Glomerular endothelial cell (primary cell): ENCODE measurements at regions not wholly inside any gene's neighbourhood (a gene's known extent, or its start where the extent isn't known, plus 50 kb on each side); places are given as distances from the start of the nearest gene placed in this dataset.

ENCODE experiments used
- DNase-seq: peaks from one replicate; pipeline ENCODE4 v3.0.0-alpha.2; 2011; ENCODE audit warnings: low read depth, low spot score; ENCODE audit errors: extremely low read depth

DNA sequence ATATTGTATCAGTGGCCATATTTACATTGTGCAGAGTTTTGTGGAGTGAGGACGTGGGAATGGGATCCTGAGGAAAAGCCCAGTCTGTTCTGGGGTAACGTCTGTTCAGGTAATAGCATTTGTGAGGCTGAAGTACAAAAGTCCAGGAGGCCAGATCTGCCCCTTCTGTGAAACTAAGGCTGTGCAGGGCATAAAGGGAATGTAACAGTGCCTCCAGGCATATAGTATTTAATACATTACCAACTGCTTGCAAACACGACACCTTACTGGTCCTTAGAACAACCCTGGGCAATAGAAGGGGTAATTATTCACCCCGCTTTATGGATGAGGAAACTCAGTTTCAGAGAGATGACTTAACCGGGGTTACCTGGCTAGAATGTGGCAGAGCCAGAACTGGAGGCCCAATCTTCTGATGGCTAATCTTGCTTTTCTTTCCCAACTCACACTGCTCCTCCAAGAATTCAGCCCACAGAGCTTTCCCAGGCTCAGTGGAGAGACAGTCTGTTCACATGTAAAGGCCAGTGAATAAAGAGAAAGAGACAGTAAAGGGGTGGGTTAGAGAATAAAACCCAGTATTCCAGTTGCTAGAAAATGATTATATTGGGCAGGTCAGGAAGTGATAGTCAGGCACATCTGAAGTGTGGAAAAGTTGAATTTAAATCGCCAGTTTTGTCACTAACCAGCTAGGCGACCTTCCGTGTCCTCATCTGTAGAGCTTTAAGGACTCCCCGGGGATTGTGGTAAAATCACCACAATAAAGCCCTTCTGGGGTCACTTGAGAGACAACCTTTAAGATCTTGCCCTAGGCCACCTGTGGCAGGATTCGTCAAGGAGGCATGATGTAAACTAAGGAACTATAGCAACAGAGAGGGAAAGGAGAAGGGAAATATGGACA, 280.7 kb upstream of the CITED2 start:
- no peak for DNase-seq

GRCh38 chr6:139654309-139654708, 279.9 kb upstream of the CITED2 start:
- no peak for DNase-seq

GRCh38 chr6:139653111-139653510, 278.7 kb upstream of the CITED2 start:
- no peak for DNase-seq

GRCh38 chr6:139650941-139651340, 276.5 kb upstream of the CITED2 start:
- no peak for DNase-seq

GRCh38 chr6:139649732-139650131, 275.3 kb upstream of the CITED2 start:
- no peak for DNase-seq

- no peak for DNase-seq
Measured at GRCh38 chr6:139649128-139649527, 274.7 kb upstream of the CITED2 start.

DNA sequence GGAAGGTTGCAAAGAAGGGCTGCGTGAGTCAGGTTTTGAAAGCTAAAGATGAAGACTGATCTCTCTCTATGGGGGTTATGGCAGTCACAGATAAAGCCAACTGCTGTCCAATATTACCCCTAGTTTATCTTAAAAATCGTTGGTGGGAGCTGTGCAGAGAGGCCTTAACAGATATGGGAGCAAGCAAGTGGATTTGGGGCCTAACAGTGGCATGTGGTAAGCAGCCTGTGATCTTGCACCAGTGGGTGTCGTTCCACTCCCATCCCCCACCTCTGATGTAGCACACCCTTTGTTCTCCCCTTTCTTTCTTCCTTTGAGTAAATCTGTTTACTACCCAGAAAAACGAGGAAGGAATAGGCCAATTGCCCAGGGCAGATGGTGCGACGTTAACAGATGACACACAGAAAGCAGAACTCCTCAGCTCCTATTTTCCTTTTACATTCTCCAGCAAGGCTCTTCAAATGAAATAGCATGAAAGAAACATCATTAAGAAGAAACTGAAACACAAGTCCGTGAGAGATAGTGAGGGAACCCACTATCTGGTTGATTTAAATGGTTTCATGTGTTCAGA, 274.1 kb upstream of the CITED2 start:
- no peak for DNase-seq

GRCh38 chr6:139647841-139648240, 273.4 kb upstream of the CITED2 start:
- DNase-seq: no peak

GRCh38 chr6:139647016-139647415, 272.6 kb upstream of the CITED2 start:
- no peak for DNase-seq

GRCh38 chr6:139644821-139645220, 270.4 kb upstream of the CITED2 start:
- no peak for DNase-seq

DNA sequence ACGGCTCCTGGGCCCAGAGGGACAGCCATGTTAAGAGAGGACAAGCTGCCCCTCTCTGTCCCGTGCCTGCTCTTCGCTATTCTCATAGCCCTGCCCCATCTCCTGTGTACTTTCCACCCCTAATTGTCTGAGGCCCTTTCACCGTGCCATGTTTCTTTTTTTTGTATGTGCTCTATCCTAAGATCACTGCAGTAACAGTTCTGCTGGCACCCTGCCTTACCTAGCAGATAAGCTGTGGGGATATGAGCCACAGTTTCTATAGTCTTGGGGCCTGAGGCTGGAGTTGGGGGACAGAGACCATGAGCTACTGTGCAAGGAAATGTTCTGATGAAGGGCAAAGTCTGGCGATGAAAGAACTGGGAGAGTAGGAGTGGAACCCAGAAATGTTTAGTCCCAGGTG, 269.5 kb upstream of the CITED2 start:
- DNase-seq: no peak

DNA sequence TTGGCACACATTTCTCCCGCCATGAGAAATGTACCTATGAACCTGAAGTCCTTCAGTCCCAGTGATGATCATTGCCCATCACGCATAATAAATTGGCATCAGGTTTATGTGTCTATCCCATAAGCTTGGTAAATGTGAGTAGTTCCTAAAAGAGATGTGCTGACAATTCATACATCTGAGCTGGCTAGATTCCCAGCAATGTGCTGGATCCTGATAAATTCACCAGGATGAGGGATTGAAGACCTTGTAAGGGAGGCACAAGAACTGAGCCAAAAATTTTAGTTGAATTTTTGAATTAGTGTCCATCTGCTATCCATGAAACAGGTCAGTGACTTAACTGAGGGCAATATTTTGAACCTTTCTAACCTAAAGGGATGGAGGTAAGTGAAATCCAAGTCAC, 267.9 kb upstream of the CITED2 start:
- no peak for DNase-seq

DNA sequence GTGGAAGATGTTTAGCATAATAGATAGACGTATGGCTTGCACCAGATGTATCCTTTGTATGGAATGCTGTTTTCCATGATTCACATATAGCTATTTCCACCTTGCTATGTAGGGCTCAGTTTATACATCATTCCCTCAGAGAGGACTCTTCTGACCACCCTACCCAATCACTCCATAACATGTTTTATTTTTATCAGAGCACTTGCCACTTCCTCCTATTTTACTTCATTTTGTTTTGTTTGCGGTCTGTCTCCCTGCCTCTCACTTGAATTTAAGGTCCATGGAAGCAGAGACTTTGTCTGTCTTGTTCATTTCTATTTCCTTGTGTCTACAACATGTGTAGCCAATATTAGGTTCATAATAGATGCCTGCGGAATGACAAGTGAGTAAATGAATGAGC, 266.9 kb upstream of the CITED2 start:
- DNase-seq: no peak

DNA sequence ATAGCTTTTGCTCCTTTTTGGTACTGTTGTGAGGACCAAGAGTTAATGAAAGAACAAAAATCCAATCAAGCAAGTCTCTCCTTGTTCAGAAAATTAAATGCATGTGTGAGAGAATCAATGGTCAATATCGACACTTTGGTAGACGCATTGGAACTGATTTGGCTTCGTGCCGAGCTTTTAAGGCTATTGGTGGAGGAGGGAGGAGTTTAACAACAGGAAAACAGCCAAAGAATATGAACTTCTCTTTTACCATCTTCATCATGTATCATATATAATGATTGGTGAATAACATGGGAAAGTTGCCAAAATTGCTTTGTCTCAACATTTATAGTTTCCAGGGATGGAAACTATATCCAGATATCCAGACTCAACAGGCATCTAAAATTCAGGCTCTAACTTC, 266.5 kb upstream of the CITED2 start:
- no peak for DNase-seq

GRCh38 chr6:139640448-139640847, 266.0 kb upstream of the CITED2 start:
- no peak for DNase-seq

GRCh38 chr6:139639507-139639906, 265.1 kb upstream of the CITED2 start:
- DNase-seq: no peak

GRCh38 chr6:139638179-139638941, 263.9 kb upstream of the CITED2 start:
- DNase-seq: no peak

- DNase-seq: no peak
Measured at GRCh38 chr6:139637766-139638165, 263.3 kb upstream of the CITED2 start.

DNA sequence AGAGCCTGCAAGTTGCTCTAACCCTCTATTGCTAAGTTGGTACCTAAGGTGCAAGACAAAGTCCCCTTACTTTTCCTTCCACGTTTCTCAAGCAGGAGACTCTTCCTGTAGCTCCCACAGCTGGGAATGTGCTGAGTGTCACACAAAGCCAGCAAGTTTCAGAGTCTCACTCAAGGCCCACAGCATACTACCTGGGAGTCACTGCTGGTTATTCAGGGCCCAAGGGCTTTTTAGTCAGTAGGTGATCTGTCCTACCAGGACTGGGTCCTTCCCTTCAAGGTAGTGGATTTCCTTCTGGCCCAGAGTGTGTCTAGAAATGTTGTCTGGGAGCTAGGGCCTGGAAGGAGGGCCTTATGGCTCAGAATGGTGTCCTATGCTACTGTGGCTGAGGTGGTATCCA, 261.9 kb upstream of the CITED2 start:
- DNase-seq: no peak

GRCh38 chr6:139635401-139636130, 261.1 kb upstream of the CITED2 start:
- DNase-seq: no peak

DNA sequence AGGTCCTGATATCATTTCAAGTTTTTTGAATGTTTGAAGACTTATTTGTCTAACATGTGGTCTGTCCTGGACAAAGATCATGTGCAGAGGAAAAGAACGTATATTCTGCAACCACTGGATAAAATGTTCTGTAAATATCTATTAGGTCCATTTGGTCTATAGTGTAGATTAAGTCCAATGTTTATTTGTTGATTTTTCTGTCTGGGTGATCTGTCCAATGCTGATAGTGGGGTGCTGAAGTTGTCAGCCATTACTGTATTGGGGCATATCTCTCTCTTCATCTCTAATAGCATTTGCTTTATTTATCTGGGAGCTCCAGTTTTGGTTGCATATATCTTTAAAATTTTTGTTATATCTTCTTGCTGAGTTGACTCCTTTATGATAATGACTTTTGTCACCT, 258.4 kb upstream of the CITED2 start:
- no peak for DNase-seq
